Inferior parietal cortex (tissue), 1 donor: ENCODE measurements at regions not wholly inside any gene's neighbourhood (a gene's known extent, or its start where the extent isn't known, plus 50 kb on each side); places are given as distances from the start of the nearest gene placed in this dataset.

ENCODE experiments used
- DNase-seq: peaks from one replicate; pipeline ENCODE4 v3.0.0-alpha.2; 2016; ENCODE audit errors: extremely low spot score

- DNase-seq: no peak
Observed at GRCh38 chr9:110056062-110056461, 151.9 kb downstream of the C9orf152 start.

DNA sequence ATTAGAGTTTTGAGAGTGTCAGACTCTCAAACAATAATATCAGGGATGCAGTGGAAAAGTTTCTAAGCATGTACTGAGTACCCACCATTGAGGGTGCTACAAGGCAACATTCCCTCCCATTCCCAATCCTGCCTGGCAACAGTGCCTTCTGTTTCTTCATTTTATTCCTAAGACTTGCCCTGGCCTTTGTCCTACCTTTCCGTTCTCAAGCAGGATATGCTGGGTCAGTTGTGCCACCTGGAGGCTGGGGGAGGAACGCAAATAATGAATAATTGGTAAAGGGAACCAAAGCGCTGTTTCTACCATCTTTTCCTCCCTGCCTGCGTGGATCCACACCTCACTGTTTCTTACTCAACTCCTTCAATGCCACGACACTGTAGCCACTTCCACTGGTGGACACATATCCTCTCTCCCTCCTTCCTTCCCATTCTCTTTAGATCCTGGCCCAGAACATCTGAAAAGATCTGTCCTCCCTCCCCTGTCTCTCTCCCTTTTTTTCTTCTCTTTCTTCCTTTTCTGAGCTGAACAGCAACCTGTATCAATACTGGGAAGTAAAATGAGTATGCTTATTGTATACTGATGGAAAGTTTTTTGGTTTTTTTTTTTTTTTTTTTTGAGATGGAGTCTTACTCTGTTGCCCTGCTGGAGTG, 149.5 kb downstream of the C9orf152 start:
- no peak for DNase-seq

GRCh38 chr9:110059461-110059860, 148.5 kb downstream of the C9orf152 start:
- DNase-seq: no peak

DNA sequence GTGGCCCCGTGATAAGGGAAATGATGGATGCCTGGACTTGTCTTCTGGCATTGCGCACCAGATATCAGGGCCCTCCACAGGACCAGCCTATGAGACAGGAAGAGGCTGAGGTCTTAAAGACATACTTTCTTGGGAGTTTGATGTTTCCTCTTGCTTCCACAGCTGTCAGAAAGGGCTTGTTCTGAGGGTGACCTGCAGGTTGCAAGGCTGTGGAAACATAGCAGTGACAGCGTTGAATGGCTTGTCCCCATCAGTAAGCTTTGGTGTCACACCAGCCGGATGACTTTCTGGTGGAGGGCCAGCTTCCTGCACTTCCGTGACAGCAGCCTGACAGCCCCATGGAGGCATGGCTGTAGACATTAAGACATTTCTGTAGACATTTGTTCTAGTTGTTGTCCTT, 143.2 kb downstream of the C9orf152 start:
- DNase-seq: no peak

DNA sequence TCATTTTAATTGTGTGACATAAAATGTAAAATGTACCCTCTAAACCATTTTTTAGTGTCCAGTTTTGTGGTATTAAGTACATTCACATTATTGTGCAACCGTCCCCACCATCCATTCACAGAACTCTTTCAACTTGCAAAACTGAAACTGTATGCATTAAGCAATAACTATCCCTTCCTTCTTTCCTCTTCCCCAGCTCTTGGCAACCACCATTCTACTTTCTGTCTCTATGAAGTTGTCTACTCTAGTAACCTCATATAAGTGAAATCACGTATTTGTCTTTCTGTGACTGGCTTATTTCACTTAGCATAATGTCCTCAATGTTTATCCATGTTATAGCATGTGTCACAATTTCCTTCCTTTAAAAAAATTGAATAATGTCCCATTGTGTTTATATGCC, 142.4 kb downstream of the C9orf152 start:
- no peak for DNase-seq

GRCh38 chr9:110066929-110067716, 140.8 kb downstream of the C9orf152 start:
- no peak for DNase-seq

DNA sequence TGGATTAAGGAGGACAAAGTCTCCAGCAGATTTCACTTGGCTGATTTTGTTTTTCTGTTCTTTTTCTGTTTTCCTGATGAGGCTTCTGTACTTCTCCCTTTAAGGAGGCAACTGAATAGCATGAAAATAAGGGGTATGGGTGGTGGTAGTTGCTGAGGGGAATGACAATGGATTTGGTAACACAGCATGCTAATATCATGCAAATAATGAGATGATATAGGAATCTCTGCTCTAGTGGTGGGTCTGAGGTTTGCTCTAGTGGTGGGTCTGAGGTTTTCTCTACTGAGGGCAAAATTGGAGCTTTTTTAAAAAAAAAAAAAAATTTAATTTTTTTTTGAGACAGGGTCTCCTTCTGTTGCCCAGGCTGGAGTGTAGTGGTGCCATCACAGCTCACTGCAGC, 139.7 kb downstream of the C9orf152 start:
- DNase-seq: no peak

DNA sequence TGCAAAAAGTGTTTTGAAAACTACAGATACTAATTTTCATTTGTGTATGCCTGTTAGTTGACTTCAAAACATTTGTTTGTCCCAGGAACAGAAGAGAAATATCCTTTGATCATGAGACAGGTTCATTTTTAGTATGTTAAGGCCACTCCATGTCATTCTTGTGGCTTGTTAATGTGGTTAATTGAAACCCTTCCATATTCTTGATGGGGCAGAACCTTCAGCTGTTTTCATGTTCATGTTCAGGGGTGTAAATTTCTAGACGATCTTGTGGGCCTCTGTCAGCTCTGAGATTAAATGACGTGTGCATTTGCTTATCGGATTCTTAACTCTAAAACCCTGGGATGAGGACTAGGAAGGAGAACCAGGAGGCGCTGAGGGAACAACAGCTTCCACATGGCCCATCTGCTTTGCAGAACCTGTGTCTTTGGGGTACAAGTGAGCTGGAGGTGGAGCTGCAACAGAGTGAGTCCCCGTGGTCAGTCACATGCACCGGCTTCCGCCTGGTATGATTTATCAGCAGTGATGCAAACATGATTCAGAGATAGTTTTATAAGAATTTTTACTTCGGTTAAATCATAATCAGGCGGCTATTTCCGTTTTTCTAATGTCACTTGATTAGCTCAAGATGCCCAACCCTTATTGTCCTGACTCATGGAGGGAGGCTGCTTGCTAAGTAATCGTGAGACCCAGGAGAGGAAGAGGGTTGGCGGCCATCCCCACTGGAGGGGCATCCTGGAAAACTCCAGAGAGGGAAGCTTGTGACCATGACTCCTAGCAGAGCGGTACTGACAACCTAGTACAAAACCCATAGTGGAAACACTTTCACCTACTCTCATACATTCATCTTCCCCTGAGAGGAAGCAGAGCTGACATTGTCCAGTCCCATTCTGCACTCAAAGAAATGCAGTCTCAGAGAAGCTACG, 138.4 kb downstream of the C9orf152 start:
- DNase-seq: no peak

GRCh38 chr9:110072597-110073355, 135.2 kb downstream of the C9orf152 start:
- no peak for DNase-seq

DNA sequence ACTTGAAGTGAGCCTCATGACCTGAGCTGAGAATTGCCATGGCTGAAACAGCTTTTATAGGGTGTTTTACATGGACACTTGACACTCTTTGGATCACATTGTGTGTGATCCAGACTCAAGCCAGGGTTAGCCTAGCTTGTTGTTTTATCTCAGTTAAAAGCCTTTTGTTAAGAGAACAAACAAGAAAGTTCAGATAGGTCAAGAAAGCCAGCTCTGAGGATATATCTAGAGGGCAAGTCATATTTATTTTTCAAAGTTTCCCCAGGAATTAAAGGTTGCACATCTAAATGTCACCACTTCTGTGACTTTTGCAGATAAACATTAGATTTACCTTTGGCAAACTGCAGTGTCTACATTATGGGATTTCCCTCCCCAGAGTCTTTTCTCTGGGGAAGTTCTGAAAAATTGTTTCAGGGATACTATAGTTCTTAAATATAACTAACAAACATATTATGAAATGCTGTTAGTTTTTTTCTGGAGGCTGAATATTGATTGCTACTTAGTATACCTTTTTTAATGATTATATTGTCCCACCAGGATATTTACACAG, 134.5 kb downstream of the C9orf152 start:
- DNase-seq: no peak

GRCh38 chr9:110076894-110077725, 130.8 kb downstream of the C9orf152 start:
- DNase-seq: no peak

DNA sequence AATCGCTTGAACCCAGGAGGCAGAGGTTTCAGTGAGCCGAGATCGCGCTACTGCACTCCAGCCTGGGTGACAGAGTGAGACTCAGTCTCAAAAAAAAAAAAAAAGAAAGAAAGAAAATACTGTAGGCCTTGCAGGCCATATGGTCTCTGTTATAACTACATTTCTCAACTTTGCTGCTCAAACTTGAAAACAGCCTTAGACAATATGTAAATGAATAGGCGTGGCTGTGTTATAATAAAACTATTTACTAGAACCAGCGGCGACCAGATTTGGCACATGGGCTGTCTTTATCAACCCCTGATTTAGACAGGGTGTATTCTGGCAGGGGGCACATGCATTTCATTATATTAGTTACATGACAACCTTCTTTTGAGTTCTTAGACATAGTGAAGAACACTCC, 130.0 kb downstream of the C9orf152 start:
- DNase-seq: no peak

GRCh38 chr9:110078604-110079003, 129.4 kb downstream of the C9orf152 start:
- DNase-seq: no peak

DNA sequence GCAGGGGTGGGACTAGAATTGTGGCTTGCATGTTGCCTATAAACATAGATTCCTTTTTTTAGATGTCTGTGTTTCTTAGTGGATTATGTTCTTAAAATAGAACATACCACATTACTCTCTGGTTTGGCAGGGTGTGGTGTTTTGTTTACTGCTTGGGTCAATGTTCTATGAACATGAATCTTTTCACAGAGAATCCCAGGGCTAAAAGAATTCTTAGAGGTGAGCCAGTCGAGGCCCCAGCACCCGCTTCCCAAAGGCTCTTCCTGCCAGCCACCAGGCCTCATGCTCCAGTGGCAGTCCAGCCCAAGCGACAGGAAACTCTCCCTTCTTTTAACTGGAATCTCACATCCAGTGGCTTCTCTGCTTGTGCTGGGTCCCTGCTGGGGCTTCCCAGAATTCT, 126.6 kb downstream of the C9orf152 start:
- no peak for DNase-seq

- DNase-seq: no peak
Observed at GRCh38 chr9:110083866-110084265, 124.1 kb downstream of the C9orf152 start.

- DNase-seq: no peak
Observed at GRCh38 chr9:110086537-110086936, 121.4 kb downstream of the C9orf152 start.

DNA sequence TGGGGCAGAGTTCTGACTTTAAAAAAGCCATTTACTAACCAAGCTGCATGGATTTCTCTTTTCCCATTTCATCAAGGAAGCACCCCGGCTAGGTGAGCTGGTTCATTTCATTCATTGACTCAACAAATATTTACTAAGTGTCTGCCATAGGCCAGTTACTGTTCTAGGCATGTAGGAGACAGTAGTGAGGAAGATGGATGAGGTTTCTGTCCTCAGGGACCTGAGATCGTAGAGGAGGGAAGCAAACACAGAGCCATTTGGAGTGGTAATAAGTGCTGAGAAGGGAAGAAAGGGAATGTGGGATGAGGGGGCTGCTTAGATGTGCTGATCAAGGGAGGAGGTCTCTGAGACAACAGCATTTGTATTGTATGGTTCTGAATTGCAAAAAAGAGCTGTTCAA, 120.4 kb downstream of the C9orf152 start:
- DNase-seq: no peak

DNA sequence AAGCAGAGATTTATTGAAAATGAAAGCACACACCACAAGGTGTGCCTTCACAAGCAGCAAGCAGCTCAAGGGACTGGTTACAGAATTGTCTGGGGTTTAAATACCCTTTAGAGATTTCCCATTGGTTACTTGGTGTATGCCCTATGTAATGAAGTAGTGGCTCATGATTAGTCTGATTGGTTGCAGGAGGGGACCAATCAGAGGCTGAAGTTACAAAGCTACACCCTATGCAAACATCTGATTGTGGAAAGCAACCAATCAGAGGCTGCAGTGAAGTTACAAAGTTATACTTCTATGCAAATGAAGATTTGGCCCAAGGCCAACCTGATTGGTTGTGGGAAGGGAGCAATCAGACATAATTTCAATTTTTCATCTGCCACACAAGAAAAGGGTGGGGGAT, 119.9 kb downstream of the C9orf152 start:
- DNase-seq: no peak

- no peak for DNase-seq
Observed at GRCh38 chr9:110089681-110090370, 118.1 kb downstream of the C9orf152 start.

DNA sequence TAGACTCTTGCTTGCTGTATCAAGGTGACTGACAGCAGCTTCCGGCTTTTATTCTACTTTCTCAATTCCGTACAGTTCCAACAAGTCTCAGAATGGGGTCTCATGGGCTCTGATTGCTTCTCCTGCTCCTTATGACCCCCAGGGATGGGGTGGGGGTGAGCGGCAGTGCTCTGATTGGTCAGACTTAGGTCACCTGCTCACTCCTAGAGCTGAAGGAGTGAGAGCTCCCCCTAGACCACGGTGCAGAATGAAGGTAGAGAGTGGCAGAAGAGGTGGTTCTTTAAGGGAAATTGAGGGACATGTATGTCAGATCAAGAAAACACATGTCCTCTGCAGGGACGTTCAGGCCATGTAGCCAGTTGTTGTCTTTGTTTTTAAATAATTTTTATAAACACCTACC, 115.2 kb downstream of the C9orf152 start:
- no peak for DNase-seq
